OCI-LY3 (cell line): ENCODE measurements at regions not wholly inside any gene's neighbourhood (a gene's known extent, or its start where the extent isn't known, plus 50 kb on each side); places are given as distances from the start of the nearest gene placed in this dataset.

Experiments used
- H2AFZ ChIP-seq: fragments of 200-600, 300-600 bp; shearing (Covaris generic); 2 replicates; pipeline ENCODE4 v1.6.0; 2014; ENCODE audit warnings: antibody characterized with exemption, low read depth, low read length
- H3K27ac ChIP-seq: fragments of 200-600, 300-600 bp; sonication (generic); 2 replicates; pipeline ENCODE4 v1.5.1; 2014; ENCODE audit warnings: mild to moderate bottlenecking, low read length, moderate library complexity, mixed read lengths
- H3K27me3 ChIP-seq: fragments of 200-600, 300-600 bp; sonication (generic); 2 replicates; pipeline ENCODE4 v1.6.1; 2014; ENCODE audit warnings: low read depth, low read length, mixed read lengths
- H3K36me3 ChIP-seq: fragments of 200-600, 300-600 bp; sonication (generic); replicated peaks from 2 replicates; pipeline ENCODE3; 2014; ENCODE audit warnings: low read depth, low read length, mixed read lengths
- H3K4me1 ChIP-seq: fragments of 300-600, 200-600 bp; sonication (generic); 2 replicates; pipeline ENCODE4 v1.6.1; 2014; ENCODE audit warnings: low read length, mixed read lengths
- H3K4me2 ChIP-seq: fragments of 200-600, 300-600 bp; sonication (generic); 2 replicates; pipeline ENCODE4 v1.6.1; 2014; ENCODE audit warnings: low read length, mixed read lengths
- H3K4me3 ChIP-seq: fragments of 300-600, 200-600 bp; sonication (generic); 2 replicates; pipeline ENCODE4 v1.5.1; 2014; ENCODE audit warnings: antibody characterized with exemption, mild to moderate bottlenecking, low read length, moderate library complexity
- H3K79me2 ChIP-seq: fragments of 300-600, 200-600 bp; shearing (Covaris generic); 2 replicates; pipeline ENCODE4 v1.6.1; 2014; ENCODE audit warnings: mild to moderate bottlenecking, low read length, mixed read lengths
- H3K9ac ChIP-seq: fragments of 300-600, 200-600 bp; shearing (Covaris generic); 2 replicates; pipeline ENCODE4 v1.6.0; 2014; ENCODE audit warnings: mild to moderate bottlenecking, low read length, moderate library complexity
- H3K9me3 ChIP-seq: fragments of 200-600, 300-600 bp; shearing (Covaris generic); 2 replicates; pipeline ENCODE4 v1.6.1; 2014; ENCODE audit warnings: low read length, mixed read lengths; ENCODE audit not compliant: insufficient read depth
- H4K20me1 ChIP-seq: fragments of 200-600, 300-600 bp; sonication (generic); 2 replicates; pipeline ENCODE4 v1.6.1; 2016; ENCODE audit warnings: low read length, mixed read lengths; ENCODE audit not compliant: insufficient read depth
- CTCF ChIP-seq: fragments of 200-600, 300-600 bp; sonication (generic); IDR thresholded peaks from 2 replicates; pipeline ENCODE4 v1.5.1; 2014; ENCODE audit warnings: antibody characterized with exemption, low read length, low read depth
- EZH2phosphoT487 ChIP-seq: fragments of 200-600 bp; shearing (Covaris generic); IDR thresholded peaks from 2 replicates; pipeline ENCODE4 v1.6.1; 2018; ENCODE audit warnings: antibody characterized with exemption, mixed run types, low read depth

GRCh38 chrX:78506248-78506647 lies 152.9 kb downstream of the RTL3 start:
- TF ChIP-seq CTCF (no peak), EZH2phosphoT487 (no peak)

GRCh38 chrX:78496483-78496882 lies 162.6 kb downstream of the RTL3 start:
- no peak for TF ChIP-seq EZH2phosphoT487
- TF ChIP-seq CTCF, result no peak
- no peaks in the 10 kb centered on the region for H3K36me3 ChIP-seq
- H3K27me3 ChIP-seq, result no peaks in the 10 kb centered on the region
- H3K9me3 ChIP-seq, result no peaks in the 10 kb centered on the region
- no peak overlapping the region for H3K4me2 ChIP-seq
- H4K20me1 ChIP-seq, result no peaks in the 10 kb centered on the region
- H3K27ac ChIP-seq, result no peak overlapping the region
- H3K4me3 ChIP-seq, result no peak overlapping the region
- H3K9ac ChIP-seq, result no peak overlapping the region
- peaks cover 8% of the 10 kb centered on the region for H3K4me1 ChIP-seq
- H3K79me2 ChIP-seq, result no peaks in the 10 kb centered on the region
- no peak overlapping the region for H2AFZ ChIP-seq

More at GRCh38 chrX:78506248-78506647, 152.9 kb downstream of the RTL3 start:
- Histone ChIP-seq H3K36me3 (no peaks in the 10 kb centered on the region), H2AFZ (no peak overlapping the region), H3K9me3 (no peaks in the 10 kb centered on the region), H3K79me2 (no peaks in the 10 kb centered on the region), H3K4me3 (no peak overlapping the region), H4K20me1 (no peaks in the 10 kb centered on the region), H3K27ac (no peak overlapping the region), H3K9ac (no peak overlapping the region), H3K4me2 (0 out of 2 replicates have a peak overlapping the region, but pooled peaks have one; percentile 1), H3K27me3 (no peaks in the 10 kb centered on the region), H3K4me1 (peaks cover 13% of the 10 kb centered on the region)

GRCh38 chrX:78493180-78493579 lies 165.8 kb upstream of the CYSLTR1 start:
- no peak overlapping the region for H3K27ac ChIP-seq
- no peak overlapping the region for H3K4me2 ChIP-seq
- no peak for TF ChIP-seq CTCF
- TF ChIP-seq EZH2phosphoT487, result no peak
- H3K4me1 ChIP-seq, result peaks cover 8% of the 10 kb centered on the region
- no peaks in the 10 kb centered on the region for H3K36me3 ChIP-seq
- H3K27me3 ChIP-seq, result no peaks in the 10 kb centered on the region
- H2AFZ ChIP-seq, result no peak overlapping the region
- H3K79me2 ChIP-seq, result no peaks in the 10 kb centered on the region
- no peaks in the 10 kb centered on the region for H4K20me1 ChIP-seq
- H3K4me3 ChIP-seq, result no peak overlapping the region
- H3K9me3 ChIP-seq, result no peaks in the 10 kb centered on the region
- no peak overlapping the region for H3K9ac ChIP-seq

- H4K20me1 ChIP-seq, result no peaks in the 10 kb centered on the region
- H3K27ac ChIP-seq, result no peak overlapping the region
Observed at GRCh38 chrX:78476701-78477100, 149.3 kb upstream of the CYSLTR1 start.

More at GRCh38 chrX:78476701-78477100, 149.3 kb upstream of the CYSLTR1 start:
- no peaks in the 10 kb centered on the region for H3K27me3 ChIP-seq
- H3K36me3 ChIP-seq, result no peaks in the 10 kb centered on the region
- no peak overlapping the region for H3K4me3 ChIP-seq
- H2AFZ ChIP-seq, result no peak overlapping the region
- H3K4me2 ChIP-seq, result no peak overlapping the region
- no peak overlapping the region for H3K9ac ChIP-seq
- H3K79me2 ChIP-seq, result no peaks in the 10 kb centered on the region
- H3K4me1 ChIP-seq, result no peaks in the 10 kb centered on the region
- no peaks in the 10 kb centered on the region for H3K9me3 ChIP-seq
- TF ChIP-seq EZH2phosphoT487, result no peak
- no peak for TF ChIP-seq CTCF
